ENCODE measurements at regions not wholly inside any gene's neighbourhood (a gene's known extent, or its start where the extent isn't known, plus 50 kb on each side); places are given as distances from the start of the nearest gene placed in this dataset.

DNA sequence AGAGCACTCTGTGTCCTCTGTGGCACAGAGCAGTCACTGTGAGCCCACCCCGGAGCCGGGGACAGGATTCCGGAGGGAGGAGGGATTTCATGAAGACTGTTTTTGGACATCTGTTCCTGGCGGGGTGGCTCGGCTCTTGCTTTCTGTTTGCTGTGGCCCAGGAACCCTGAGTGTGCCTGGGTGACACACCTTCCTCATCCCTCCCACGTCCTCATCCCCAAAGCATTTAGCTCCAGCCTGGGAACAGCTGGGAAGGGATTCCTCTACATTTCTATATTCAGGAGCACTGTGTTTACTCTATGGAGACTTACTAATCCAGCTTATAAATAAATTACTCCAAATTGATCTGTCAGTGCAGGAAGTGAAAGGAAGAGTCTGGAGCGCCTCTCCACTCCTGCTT, 97.8 kb upstream of the UBL3 start:
- Histone ChIP-seq H3K4me1 (ENCODE audit: control insufficient read depth in 4 of 4, insufficient read depth in 4 of 4, low read length in 3 of 4) (no peaks in the 10 kb centered on the region), H3K36me3 (ENCODE audit: control insufficient read depth in 4 of 4, insufficient read depth in 3 of 4, low read depth in 1 of 4, low read length in 3 of 4) (no peaks in the 10 kb centered on the region), H3K9ac (ENCODE audit: low read depth in 1 of 2, low read length in 2 of 2) (no peak overlapping the region), H3K27ac (ENCODE audit: low read depth in 1 of 2, low read length in 2 of 2) (no peak overlapping the region), H3K4me3 (ENCODE audit: low read depth in 1 of 3, low read length in 3 of 3) (no peak overlapping the region), H3K27me3 (ENCODE audit: control insufficient read depth in 4 of 4, insufficient read depth in 4 of 4, low read length in 3 of 4) (no peaks in the 10 kb centered on the region), H3K9me3 (ENCODE audit: control insufficient read depth in 4 of 4, low read length in 3 of 4) (no peaks in the 10 kb centered on the region)
- WGBS: 82% methylated on average over 7 of the region's 7 CpGs
- no peak for DNase-seq (ENCODE audit: low spot score)
- TF ChIP-seq, protein P1, sequence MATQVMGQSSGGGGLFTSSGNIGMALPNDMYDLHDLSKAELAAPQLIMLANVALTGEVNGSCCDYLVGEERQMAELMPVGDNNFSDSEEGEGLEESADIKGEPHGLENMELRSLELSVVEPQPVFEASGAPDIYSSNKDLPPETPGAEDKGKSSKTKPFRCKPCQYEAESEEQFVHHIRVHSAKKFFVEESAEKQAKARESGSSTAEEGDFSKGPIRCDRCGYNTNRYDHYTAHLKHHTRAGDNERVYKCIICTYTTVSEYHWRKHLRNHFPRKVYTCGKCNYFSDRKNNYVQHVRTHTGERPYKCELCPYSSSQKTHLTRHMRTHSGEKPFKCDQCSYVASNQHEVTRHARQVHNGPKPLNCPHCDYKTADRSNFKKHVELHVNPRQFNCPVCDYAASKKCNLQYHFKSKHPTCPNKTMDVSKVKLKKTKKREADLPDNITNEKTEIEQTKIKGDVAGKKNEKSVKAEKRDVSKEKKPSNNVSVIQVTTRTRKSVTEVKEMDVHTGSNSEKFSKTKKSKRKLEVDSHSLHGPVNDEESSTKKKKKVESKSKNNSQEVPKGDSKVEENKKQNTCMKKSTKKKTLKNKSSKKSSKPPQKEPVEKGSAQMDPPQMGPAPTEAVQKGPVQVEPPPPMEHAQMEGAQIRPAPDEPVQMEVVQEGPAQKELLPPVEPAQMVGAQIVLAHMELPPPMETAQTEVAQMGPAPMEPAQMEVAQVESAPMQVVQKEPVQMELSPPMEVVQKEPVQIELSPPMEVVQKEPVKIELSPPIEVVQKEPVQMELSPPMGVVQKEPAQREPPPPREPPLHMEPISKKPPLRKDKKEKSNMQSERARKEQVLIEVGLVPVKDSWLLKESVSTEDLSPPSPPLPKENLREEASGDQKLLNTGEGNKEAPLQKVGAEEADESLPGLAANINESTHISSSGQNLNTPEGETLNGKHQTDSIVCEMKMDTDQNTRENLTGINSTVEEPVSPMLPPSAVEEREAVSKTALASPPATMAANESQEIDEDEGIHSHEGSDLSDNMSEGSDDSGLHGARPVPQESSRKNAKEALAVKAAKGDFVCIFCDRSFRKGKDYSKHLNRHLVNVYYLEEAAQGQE (IDR thresholded peaks at IDR 0.05): no peak
- no peak for TF ChIP-seq NR2F2 (IDR thresholded peaks at IDR 0.05)
- TF ChIP-seq FOXA2 (IDR thresholded peaks at IDR 0.05): no peak
- TF ChIP-seq, protein P2, sequence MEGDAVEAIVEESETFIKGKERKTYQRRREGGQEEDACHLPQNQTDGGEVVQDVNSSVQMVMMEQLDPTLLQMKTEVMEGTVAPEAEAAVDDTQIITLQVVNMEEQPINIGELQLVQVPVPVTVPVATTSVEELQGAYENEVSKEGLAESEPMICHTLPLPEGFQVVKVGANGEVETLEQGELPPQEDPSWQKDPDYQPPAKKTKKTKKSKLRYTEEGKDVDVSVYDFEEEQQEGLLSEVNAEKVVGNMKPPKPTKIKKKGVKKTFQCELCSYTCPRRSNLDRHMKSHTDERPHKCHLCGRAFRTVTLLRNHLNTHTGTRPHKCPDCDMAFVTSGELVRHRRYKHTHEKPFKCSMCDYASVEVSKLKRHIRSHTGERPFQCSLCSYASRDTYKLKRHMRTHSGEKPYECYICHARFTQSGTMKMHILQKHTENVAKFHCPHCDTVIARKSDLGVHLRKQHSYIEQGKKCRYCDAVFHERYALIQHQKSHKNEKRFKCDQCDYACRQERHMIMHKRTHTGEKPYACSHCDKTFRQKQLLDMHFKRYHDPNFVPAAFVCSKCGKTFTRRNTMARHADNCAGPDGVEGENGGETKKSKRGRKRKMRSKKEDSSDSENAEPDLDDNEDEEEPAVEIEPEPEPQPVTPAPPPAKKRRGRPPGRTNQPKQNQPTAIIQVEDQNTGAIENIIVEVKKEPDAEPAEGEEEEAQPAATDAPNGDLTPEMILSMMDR (IDR thresholded peaks at IDR 0.05; ENCODE audit: low read depth, low read length, missing input control): no peak
- no peak for TF ChIP-seq SP1 (IDR thresholded peaks at IDR 0.05)
- TF ChIP-seq JUND (IDR thresholded peaks at IDR 0.05): no peak
- no peak for TF ChIP-seq RAD21 (IDR thresholded peaks at IDR 0.05)
- no peak for TF ChIP-seq HNF4A (conservative IDR thresholded peaks at IDR 0.05)
- TF ChIP-seq, protein P3, sequence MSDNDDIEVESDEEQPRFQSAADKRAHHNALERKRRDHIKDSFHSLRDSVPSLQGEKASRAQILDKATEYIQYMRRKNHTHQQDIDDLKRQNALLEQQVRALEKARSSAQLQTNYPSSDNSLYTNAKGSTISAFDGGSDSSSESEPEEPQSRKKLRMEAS (IDR thresholded peaks at IDR 0.05): no peak
- no peak for TF ChIP-seq EGR1 (IDR thresholded peaks at IDR 0.05; ENCODE audit: low read depth in 2 of 2)
- no peak for TF ChIP-seq RXRA (IDR thresholded peaks at IDR 0.05)
- TF ChIP-seq HNF4G (IDR thresholded peaks at IDR 0.05): no peak
- no peak for TF ChIP-seq YY1 (IDR thresholded peaks at IDR 0.05)
- TF ChIP-seq, protein P4, sequence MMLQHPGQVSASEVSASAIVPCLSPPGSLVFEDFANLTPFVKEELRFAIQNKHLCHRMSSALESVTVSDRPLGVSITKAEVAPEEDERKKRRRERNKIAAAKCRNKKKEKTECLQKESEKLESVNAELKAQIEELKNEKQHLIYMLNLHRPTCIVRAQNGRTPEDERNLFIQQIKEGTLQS (IDR thresholded peaks at IDR 0.05): no peak

DNA sequence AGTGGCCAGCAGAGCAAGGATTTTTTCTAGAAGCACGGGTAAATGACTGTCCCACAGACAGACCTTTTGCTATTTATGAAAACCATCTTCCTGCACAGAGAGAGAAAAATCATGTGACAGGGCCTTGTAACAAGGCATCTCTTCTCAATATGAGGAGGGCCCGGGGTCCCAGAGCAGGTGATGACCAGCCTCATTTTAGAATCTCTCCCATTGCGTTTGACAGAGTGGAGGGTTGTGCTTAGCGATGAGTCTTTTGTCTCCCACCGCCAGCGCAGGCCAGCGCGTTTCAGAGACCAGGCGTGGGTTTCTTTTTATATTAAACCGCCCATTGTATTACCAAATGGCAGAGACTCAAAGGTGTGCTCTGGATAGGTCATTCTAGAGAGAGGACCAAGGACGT, 97.4 kb upstream of the UBL3 start:
- no peak overlapping the region for H3K9ac ChIP-seq (ENCODE audit: low read depth in 1 of 2, low read length in 2 of 2)
- no peak overlapping the region for H3K27ac ChIP-seq (ENCODE audit: low read depth in 1 of 2, low read length in 2 of 2)
- H3K4me3 ChIP-seq (ENCODE audit: low read depth in 1 of 3, low read length in 3 of 3): no peak overlapping the region
- no peaks in the 10 kb centered on the region for H3K9me3 ChIP-seq (ENCODE audit: control insufficient read depth in 4 of 4, low read length in 3 of 4)
- DNase-seq (ENCODE audit: low spot score): no peak
- no peaks in the 10 kb centered on the region for H3K27me3 ChIP-seq (ENCODE audit: control insufficient read depth in 4 of 4, insufficient read depth in 4 of 4, low read length in 3 of 4)
- H3K36me3 ChIP-seq (ENCODE audit: control insufficient read depth in 4 of 4, insufficient read depth in 3 of 4, low read depth in 1 of 4, low read length in 3 of 4): no peaks in the 10 kb centered on the region
- WGBS: 96% methylated on average over 11 of the region's 11 CpGs
- H3K4me1 ChIP-seq (ENCODE audit: control insufficient read depth in 4 of 4, insufficient read depth in 4 of 4, low read length in 3 of 4): no peaks in the 10 kb centered on the region
- no peak for TF ChIP-seq RAD21 (IDR thresholded peaks at IDR 0.05)
- TF ChIP-seq, protein P4 (IDR thresholded peaks at IDR 0.05): no peak
- TF ChIP-seq EGR1 (IDR thresholded peaks at IDR 0.05; ENCODE audit: low read depth in 2 of 2): no peak
- TF ChIP-seq YY1 (IDR thresholded peaks at IDR 0.05): no peak
- TF ChIP-seq HNF4A (conservative IDR thresholded peaks at IDR 0.05): no peak
- no peak for TF ChIP-seq SP1 (IDR thresholded peaks at IDR 0.05)
- TF ChIP-seq, protein P2 (IDR thresholded peaks at IDR 0.05; ENCODE audit: low read depth, low read length, missing input control): no peak
- no peak for TF ChIP-seq TAF1 (conservative IDR thresholded peaks at IDR 0.05)
- TF ChIP-seq HNF4G (IDR thresholded peaks at IDR 0.05): no peak
- TF ChIP-seq RXRA (IDR thresholded peaks at IDR 0.05): no peak
- TF ChIP-seq, protein P3 (IDR thresholded peaks at IDR 0.05): no peak
- TF ChIP-seq FOXA1 (IDR thresholded peaks at IDR 0.05): no peak
- no peak for TF ChIP-seq FOXA2 (IDR thresholded peaks at IDR 0.05)
- TF ChIP-seq, protein P1 (IDR thresholded peaks at IDR 0.05): no peak
- TF ChIP-seq GABPA (IDR thresholded peaks at IDR 0.05 in 1 of 2, conservative IDR thresholded peaks at IDR 0.05 in 1 of 2): no peak

Measured in liver (tissue), 8 donors.